Stromal cell of bone marrow (primary cell): ENCODE measurements at regions not wholly inside any gene's neighbourhood (a gene's known extent, or its start where the extent isn't known, plus 50 kb on each side); places are given as distances from the start of the nearest gene placed in this dataset.
A peak's percentile ranks its signal among the peaks of the same experiment; 100 is the strongest.

ENCODE experiments used
- DNase-seq: peaks from one replicate; pipeline ENCODE4 v3.0.0-alpha.2; 2012; ENCODE audit warnings: low read depth

DNA sequence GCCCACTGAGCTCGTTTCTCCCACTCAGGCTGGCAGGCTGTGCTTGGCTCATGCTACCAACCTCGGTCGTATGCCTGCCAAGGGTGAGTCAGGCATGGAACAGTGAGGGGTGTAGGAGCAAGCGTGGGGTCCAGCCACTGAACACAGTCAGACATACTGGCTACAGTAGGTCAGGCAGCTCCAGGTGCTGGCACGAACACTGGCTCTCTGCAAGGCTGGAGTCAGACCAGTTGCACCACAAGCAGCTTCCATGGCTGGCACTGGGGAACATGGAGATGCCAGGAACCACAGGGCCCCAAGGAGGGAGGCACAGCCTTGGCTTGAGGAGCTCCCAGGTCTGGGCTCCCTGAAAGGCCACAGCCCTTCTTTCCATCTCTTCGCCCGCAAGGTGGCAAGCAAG lies 410.7 kb upstream of the KIRREL3 start:
- no peak for DNase-seq

DNA sequence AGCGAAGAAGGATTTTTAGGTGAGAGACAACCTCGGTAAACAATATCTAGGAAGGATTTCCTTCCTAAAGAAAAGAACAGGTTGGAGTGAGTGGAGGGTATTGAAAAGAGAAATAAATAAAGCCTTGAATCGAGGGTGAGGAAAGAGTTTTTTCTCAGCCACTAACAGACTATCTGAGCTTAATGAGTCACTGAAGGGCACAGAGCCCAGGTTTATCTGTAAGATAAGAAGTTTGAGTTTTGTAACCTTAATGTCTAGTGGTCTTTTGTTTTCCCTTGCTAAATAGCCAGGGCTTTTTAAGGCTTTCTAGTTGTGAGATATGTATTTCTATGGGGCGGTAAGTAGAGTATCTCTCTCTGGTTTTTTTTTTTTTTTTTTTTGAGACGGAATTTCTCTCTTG lies 394.5 kb upstream of the KIRREL3 start:
- no peak for DNase-seq

DNA sequence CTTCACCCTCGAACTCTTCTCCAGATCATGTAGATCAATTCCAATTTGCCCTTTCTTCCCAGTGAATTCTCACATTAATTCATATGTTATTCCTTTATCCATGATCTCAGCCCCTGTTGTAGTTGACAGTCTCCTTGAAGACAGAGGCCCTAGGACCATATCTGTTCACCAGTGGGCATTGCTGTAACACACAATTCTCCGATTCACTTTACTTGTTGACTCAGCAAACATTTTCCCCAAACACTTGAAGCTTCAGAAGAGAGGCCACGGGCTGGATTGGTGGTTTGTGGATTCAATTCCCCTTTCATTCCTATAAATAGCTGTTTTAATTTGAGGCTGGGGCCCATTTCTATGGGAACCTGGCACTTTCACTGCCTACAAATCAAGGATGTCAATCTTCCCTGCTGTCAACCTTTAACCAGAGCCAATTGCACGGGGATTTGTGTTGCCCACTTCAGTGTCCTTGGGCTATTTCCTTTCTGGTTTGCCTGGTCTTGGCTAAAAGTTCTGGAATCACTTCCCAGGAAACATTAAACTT lies 393.0 kb upstream of the KIRREL3 start:
- DNase-seq: no peak

DNA sequence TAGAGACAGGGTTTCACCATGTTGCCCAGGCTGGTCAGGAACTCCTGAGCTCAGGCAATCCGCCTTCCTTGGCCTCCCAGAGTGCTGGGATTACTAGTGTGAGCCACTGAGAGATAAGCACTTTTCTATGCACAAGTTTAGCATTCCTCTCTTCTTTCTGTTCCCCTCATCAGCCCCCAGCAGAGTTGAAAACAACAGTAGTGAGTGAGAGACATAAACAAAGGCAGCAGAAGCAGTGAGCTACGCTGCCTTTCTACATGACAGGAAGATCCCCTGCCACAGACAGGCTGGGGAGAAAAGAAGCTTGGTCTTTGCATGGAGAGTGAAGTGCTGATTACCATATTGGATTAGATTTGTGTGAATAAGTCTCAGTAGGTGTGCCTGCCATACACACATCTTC lies 392.0 kb upstream of the KIRREL3 start:
- no peak for DNase-seq

DNA sequence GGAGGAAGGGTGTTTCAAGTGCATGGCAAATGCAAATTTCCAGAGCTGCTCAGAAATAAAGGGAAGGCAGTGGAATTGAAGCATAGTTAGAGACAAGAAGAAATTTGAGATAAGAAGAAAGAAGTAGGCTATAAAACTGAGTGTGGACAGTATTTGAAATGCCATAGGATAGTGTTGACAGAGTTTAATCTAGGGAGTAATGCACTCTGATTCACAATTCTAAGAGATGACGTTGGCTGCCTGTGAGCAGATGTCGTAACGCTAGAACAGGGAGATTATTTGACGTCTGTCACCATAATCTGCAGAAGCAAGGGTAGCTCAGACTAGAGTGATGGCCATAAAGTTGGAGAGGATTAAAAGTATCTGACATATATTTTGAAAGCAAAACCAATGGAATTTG lies 389.9 kb upstream of the KIRREL3 start:
- DNase-seq: no peak

DNA sequence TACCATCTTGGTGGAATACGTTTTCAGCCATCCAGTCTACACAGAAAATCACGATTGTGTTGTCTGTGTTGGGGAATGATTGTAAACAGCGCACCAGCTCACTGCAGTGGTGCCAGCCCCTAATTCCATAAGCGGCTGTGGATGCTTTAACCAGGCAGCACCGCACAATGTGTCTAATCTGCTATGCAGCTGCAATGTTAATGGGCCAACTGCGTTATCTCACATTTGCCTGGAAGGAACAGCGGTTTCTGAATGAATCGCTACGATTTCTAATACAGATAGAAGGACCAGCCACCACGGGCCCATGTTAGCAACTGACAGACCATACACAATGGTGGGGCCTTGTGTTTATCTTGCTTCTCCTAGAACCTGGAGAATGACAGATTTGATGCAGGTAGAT lies 384.5 kb upstream of the KIRREL3 start:
- DNase-seq: no peak

DNA sequence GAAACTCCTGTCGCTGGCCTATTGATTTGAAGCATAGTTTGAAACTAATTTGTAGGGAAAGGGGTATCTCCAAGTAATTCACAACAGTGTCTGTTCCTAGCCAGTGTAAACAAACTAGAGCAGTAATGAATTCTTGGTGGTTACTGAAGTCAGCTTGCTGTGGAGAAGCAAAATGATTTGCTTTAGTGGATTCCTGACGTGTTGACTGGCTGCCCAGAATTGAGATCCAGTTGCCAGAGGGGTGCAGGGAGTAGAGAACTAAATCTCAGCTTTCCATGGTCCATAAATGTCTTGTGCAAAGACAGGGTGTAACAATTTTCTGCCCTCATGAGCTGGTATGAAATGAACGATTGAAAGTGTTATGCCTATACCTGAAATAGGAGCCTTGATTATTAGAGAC lies 382.5 kb upstream of the KIRREL3 start:
- no peak for DNase-seq

DNA sequence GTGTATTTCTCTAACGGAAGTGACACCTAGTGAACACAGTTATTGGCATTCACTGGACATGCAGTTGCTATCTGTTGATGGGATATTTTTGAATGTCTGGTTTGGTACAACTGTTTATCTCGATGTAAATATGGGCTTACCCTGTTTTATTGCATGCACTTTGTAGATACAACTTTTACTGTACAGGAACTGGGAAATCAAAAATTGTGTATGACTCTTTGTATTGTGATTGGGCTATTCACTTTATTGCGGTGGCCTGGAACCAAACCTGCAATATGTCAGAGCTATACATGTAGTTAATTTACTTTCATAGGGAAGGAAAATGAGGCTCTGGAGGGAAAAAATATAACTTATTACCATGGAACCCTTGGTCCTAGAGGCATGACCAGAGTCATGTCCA lies 380.7 kb upstream of the KIRREL3 start:
- no peak for DNase-seq

DNA sequence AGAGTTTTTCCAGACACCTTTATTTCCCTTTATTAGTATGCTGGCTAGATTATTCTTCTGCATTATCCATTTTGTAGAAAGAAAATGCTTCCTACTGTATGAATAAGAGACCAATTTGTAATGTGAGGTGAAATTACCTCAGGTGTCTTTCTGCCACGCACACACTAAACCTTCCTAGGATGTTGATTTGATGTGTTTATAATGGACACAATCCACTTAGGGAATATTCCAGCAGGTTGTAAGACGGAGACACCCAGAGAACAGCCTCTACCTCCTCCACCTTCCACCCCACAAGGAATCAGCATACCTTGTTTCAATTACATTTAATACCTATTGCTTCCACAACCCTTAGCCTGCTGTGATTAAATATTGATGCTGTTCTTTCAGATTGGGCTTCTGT lies 379.1 kb upstream of the KIRREL3 start:
- no peak for DNase-seq

DNA sequence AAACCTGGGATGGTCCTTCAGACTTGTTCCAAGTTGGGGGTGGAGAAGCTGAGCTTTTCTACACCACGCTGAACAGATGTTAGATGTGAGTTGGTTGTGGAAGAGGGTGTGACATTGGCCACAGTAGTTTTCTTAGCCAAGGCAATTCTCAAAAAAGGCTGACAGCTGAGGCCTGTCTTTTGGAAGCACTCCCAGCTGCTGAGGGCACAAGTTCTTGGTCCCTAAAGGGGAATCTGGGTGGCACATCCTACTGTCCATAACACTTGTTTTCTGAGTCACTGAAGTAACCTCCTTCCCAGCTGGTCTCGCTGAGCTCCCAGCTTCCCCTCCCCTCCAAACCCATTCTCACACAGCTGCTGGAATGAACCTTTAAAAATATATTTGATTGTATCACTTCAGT lies 375.7 kb upstream of the KIRREL3 start:
- no peak for DNase-seq

DNA sequence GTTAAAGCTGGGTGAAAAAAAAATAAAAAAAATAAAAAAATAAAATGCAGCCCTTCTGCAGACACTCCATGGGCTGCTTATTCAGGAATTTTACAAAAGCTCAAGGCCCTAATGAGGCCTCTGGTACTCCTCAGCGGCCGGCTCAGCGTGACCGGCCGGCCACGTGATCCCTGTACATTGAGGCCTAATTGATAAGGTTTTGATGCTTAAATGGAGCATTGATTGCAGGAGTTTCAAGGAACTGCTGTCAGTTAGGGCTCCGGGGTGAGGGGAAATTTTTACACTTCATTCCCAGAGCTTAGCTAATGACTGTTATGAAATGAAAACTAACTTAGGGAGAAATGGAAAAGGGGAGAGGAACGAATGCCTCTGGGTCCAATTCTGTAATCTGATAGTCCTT lies 368.8 kb upstream of the KIRREL3 start:
- DNase-seq: no peak

DNA sequence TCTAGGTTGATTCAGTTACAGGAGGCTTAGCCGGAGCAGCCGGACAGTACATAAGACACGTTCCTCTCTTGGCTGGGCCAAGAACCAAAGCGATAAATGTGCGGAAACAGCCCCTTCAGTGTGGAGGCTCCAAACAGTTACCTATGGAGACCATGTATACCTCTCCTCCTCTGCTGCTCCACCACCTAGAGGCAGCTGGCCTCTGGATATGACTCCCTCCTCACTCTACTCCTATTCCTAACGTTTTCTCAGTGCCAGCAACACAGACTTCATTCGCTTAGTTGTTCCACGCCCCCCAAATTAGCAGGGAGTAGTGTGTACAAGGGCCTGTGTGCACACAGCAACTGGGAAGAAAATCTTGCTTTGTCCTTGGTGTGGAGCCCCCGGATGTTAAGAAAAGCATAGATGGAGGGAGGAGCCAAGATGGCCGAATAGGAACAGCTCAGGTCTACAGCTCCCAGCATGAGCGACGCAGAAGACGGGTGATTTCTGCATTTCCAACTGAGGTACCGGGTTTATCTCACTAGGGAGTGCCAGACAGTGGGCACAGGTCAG lies 362.3 kb upstream of the KIRREL3 start:
- no peak for DNase-seq

DNA sequence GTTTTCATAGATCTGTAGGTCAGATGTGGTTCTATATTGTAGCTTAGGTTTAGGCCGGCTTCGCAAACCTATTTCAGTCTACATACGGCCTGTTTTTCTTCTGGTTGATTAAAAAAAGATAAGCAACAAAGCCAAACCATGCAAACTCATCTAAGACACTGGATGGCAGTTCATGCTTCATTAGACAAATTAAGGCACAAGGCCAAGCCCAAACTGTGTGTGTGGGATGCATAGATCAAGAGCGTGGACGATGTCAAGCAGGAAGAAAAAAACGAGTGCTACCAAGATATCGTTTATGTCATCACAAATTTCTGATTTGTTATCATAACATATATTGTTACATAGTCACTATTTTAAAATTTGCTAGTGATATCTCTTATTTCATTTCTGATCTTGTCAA lies 357.6 kb upstream of the KIRREL3 start:
- no peak for DNase-seq

DNA sequence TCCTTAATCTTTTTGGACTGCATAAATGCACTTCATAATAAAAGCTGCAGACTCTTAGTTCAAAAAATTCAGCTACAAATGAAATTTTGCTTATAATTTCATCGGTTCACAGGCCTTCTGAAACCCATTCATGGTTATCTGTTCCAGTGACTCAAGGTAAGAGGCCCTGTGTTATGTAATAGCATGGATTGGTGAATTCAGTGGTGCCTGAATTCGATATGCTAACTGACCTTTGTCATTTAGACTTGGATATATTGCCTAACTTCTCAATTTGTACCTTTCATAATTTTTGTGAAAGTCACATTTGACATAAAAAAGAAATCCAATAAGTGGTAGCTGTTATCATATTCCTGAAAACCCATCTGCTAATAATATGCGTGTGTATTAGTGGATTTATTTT lies 349.9 kb upstream of the KIRREL3 start:
- DNase-seq: no peak

DNA sequence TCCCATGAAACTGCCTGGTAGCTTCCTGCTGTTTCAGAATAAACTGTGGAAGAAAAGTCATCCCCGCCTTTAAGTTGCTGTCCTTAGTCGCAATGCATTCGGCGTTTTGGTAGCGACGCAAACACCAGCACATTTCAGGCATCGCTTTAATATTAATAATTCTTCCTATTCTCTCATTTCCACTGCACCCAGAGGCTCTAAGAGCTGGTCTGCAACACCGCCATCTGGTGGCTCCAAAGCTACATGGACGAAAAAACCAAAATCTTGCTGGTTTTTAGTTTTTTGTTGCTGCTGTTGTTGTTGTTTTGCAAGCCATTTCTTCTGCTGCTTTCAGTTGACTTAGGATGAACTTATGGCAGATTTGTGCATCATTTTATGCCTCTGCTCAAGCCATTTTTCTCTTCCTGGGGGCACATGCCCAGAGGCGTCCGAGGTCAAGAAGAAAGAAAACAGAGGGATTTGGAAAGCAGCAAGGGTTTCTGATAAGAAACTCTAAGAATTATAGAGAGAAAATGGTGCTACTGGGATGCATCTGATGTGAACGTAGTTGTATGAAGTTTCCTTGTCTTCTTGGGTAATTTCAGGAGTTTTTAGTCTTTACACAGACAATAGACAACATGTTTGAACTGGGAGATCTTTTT lies 345.4 kb upstream of the KIRREL3 start:
- peak; percentile 15 for DNase-seq

DNA sequence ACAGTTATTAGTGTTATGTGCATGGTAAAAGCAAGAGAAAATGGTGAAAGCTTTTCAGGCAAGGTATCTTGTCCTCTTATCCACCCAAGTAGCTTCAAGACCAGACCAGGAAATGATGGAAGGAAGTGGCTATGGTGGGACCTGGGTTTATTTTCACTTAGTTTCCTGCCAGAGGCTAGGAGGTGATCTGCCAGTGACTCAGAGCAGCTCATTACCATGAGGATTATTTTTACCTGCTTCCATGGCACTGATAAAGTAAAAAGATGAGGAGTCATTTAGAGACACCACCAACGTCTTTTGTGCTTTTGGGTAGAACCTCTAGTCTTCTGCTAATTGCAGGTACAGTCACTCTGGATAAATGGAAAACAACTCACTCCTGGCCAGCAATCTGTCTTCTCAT lies 339.9 kb upstream of the KIRREL3 start:
- DNase-seq: no peak

DNA sequence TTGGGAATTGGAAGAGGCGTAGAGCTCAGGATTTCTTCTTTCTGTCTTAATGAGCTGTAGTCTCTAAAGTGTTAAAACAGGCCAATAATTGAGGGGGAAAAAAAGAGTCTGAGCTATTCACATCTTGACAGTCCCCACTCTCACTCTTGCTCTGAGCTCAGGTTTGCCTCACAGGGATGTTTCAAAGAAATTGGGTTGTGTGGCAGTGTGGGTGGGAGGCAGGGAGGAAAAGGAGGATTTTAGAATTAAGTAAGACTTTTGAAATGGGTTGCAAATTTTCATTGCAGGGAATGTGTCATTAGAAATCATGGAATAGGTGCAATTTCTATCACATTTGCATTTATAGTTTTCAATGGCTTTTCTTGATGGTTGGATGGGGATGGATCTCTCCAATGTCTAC lies 338.8 kb upstream of the KIRREL3 start:
- no peak for DNase-seq

DNA sequence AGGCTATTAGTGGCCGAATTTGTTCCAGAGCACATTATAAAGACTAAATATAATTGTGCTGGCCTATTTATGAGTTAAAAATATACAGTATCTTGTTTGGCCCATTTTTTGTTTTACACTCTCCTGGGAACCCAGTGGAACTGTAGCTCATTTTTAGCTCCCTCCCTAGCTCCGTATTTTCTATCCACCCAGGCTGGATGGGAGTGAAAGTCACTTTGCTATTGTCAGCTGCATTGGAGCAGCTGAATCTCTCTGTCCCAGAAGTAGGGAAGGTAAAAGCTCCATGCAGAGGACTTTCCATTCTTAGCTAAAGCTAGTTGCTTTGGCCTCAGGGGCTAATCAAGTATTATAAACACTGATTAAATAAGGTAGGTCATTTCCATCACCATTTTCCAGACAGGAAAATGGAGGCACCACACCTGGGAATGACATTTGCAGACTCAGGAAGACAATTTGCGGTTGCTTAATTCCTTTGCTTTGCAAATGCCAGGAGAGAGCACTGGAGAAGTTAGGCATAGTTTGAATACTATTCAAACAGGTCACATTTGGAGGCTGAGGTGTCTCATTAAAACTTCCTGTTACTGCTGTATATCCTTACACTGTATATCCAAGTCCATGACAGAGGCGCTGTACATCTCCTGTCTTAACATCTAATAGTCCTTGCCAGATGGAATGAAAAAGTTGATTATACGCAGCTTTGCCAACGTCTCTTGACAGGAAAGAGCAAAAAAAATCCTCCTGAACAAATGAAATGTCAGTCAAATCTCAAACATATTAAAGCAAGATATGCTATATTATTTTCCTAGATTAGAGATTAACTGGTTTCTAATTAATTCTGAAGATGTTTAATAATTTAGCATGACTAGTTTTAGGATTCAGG lies 338.1 kb upstream of the KIRREL3 start:
- DNase-seq: no peak

DNA sequence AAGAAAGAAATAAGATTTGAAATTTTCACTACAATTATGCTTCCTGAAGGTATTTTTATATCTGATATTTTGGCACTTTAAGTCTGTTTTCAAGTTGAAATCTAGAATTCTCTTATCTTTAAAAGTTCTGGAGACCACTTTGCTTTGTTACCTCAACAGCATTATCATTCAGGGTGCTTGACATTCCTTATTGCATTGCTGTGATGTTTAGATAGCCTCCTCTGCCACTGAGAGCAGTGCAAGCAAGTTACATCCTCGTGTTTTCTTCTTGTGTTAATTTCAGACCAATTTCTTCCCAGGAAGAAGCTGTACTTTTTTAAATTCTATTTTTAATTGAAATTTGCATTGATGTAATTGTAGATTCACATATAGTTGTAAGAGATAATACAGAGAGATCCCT lies 333.9 kb upstream of the KIRREL3 start:
- DNase-seq: no peak

DNA sequence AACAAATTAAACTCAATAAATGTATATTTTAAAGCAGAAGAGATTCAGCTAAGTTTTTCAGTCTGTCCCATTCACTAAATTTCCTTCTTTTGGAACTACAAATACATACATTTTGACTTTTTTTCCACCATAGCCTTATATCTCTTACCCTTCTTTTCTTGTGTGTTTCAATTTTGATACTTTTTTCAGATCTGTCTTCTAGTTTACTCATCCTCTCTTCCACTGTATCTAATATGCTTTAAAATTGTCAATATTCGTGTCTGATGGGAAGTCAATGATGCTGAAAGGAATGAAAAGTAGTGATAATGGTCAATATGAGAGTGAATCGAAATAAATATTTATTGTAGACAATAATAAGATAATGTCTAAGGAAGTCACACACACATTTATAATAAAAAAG lies 332.3 kb upstream of the KIRREL3 start:
- DNase-seq: no peak

DNA sequence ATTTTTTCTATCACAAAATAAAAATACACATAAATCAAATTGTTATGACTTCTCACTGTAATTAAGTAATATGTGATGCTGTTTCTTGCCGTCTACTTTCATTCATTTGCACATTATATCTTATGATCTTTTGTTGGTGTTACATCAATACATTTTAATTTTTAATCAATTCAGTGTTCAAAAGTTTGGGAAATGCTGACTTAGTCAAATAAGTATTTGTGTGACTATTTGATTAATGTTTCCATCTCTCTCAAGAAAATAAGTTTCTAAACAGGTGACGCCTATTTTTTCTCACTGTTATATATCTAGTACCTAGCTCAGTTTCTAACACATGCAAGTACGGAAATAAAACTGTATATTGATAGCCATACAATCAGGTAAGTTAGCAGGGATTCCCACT lies 329.5 kb upstream of the KIRREL3 start:
- no peak for DNase-seq

DNA sequence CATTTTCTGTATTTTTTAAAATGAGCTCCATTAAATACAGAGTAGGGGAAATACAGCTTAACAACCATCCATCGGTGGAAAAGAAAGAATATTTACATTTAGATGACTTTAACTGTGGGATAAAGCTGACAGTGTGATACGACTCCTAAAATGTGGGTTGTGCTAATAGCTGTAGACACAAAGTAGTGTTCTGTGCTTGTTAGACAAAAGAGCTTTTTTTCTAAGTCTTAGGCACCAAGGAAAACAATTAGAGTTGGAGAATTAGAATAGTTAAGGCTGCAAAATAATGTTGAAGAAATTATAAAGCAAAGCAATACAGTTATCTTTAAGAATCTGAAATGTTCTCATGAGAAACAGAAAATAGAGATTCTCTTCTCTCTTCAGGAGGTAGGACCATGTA lies 307.7 kb upstream of the KIRREL3 start:
- DNase-seq: no peak

DNA sequence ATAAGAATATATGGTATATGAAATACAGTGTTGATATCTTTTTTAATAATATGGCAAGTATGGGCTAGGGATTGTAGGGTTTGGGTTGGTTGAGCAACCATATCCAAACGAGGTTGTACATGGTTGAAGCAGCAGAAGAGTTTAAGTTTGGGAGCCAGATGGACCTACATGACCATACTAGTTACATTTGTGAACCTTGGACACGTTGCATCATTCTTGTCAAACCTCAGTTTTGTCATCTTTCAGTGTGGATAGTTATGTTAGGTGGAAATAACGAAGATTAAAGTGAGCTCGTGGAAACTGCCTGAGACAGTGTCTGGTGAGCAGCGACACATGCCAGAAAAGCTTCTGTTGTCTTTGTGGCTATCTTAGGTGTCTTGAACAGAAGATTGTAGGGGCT lies 307.1 kb upstream of the KIRREL3 start:
- DNase-seq: no peak
